Fibroblast of lung (primary cell): ENCODE measurements at regions not wholly inside any gene's neighbourhood (a gene's known extent, or its start where the extent isn't known, plus 50 kb on each side); places are given as distances from the start of the nearest gene placed in this dataset.
"Not testable (repeated sequence)": the region's sequence is repeated elsewhere in the genome, so short reads cannot be mapped to it uniquely, and the experiment has no call there.

Source experiments
- DNase-seq, 2 donors: peaks; one replicate each; pipeline versions ENCODE4 v3.0.0 to v3.0.0-alpha.2; 2010; ENCODE audit warnings: low read depth in 2 of 2
- H2AFZ ChIP-seq: 2 replicates; pipeline ENCODE4 v1.5.1; 2012; ENCODE audit warnings: low read length, control low read depth, inconsistent platforms
- H3K27ac ChIP-seq: 2 replicates; pipeline ENCODE4 v1.5.1; 2011; ENCODE audit warnings: low read length, control low read depth; ENCODE audit not compliant: insufficient read depth
- H3K27me3 ChIP-seq: 2 replicates; pipeline ENCODE4 v1.5.1; 2011; ENCODE audit warnings: mild to moderate bottlenecking, low read length; ENCODE audit not compliant: control insufficient read depth, insufficient read depth
- H3K36me3 ChIP-seq: 2 replicates; pipeline ENCODE4 v1.5.1; 2011; ENCODE audit warnings: low read length; ENCODE audit not compliant: control insufficient read depth, insufficient read depth
- H3K4me1 ChIP-seq: 2 replicates; pipeline ENCODE4 v1.5.1; 2011; ENCODE audit warnings: low read length; ENCODE audit not compliant: control insufficient read depth, insufficient read depth; ENCODE audit errors: extremely low read depth
- H3K4me2 ChIP-seq: 2 replicates; pipeline ENCODE4 v1.5.1; 2011; ENCODE audit warnings: low read length, control low read depth; ENCODE audit not compliant: insufficient read depth; ENCODE audit errors: extremely low read depth
- H3K4me3 ChIP-seq, 4 experiments: fragments of 200-600 bp in 1 of 4; sonication (generic) in 1 of 4; replicated peaks in 1 of 4; 2 replicates each; pipeline ENCODE4 v1.5.1; 2011 to 2016; ENCODE audit warnings: low read length in 4 of 4, low read depth in 3 of 4, mild to moderate bottlenecking in 3 of 4, control low read depth in 2 of 4, inconsistent platforms in 1 of 4, mixed read lengths in 1 of 4; ENCODE audit not compliant: insufficient read depth in 1 of 4; ENCODE audit errors: control extremely low read depth in 1 of 4
- H3K79me2 ChIP-seq: 2 replicates; pipeline ENCODE4 v1.5.1; 2012; ENCODE audit warnings: mild to moderate bottlenecking, low read length, inconsistent platforms; ENCODE audit not compliant: control insufficient read depth, insufficient read depth
- H3K9ac ChIP-seq: 2 replicates; pipeline ENCODE4 v1.5.1; 2011; ENCODE audit warnings: mild to moderate bottlenecking, low read length, control low read depth; ENCODE audit not compliant: insufficient read depth
- H3K9me3 ChIP-seq: 2 replicates; pipeline ENCODE4 v1.5.1; 2012; ENCODE audit warnings: low read depth, low read length; ENCODE audit not compliant: control insufficient read depth, insufficient read depth
- H4K20me1 ChIP-seq: 2 replicates; pipeline ENCODE4 v1.5.1; 2011; ENCODE audit warnings: low read length; ENCODE audit not compliant: control insufficient read depth, insufficient read depth; ENCODE audit errors: extremely low read depth

GRCh38 chr7:76723928-76724327 is 96.8 kb upstream of the POMZP3 start:
- H3K9me3 ChIP-seq: not testable (repeated sequence)

GRCh38 chr7:76716551-76716950 is 89.5 kb upstream of the POMZP3 start:
- not testable (repeated sequence) for H4K20me1 ChIP-seq, H3K9me3 ChIP-seq, H3K36me3 ChIP-seq, H3K4me2 ChIP-seq, DNase-seq, H3K27me3 ChIP-seq, H3K27ac ChIP-seq, H3K4me3 ChIP-seq, H3K79me2 ChIP-seq, H3K4me1 ChIP-seq, H2AFZ ChIP-seq, H3K9ac ChIP-seq

More at GRCh38 chr7:76723928-76724327, 96.8 kb upstream of the POMZP3 start:
- not testable (repeated sequence) for H3K79me2 ChIP-seq, DNase-seq, H3K36me3 ChIP-seq, H3K4me2 ChIP-seq, H3K9ac ChIP-seq, H3K4me3 ChIP-seq, H2AFZ ChIP-seq, H3K27ac ChIP-seq, H3K27me3 ChIP-seq, H3K4me1 ChIP-seq, H4K20me1 ChIP-seq

- H3K79me2 ChIP-seq, H3K27me3 ChIP-seq, H3K27ac ChIP-seq, H3K4me1 ChIP-seq, H4K20me1 ChIP-seq, H2AFZ ChIP-seq, H3K9me3 ChIP-seq, H3K4me2 ChIP-seq, H3K36me3 ChIP-seq, DNase-seq, H3K9ac ChIP-seq, H3K4me3 ChIP-seq: not testable (repeated sequence)
These were observed 85.8 kb upstream of the POMZP3 start for GRCh38 chr7:76712926-76713325.

- H3K27me3 ChIP-seq, H3K4me2 ChIP-seq, H2AFZ ChIP-seq, H3K4me3 ChIP-seq, H3K79me2 ChIP-seq, DNase-seq, H4K20me1 ChIP-seq, H3K36me3 ChIP-seq, H3K9me3 ChIP-seq, H3K27ac ChIP-seq, H3K4me1 ChIP-seq, H3K9ac ChIP-seq: not testable (repeated sequence)
These were observed 84.6 kb upstream of the POMZP3 start for GRCh38 chr7:76711648-76712047.

GRCh38 chr7:76709703-76710102 is 82.6 kb upstream of the POMZP3 start:
- not testable (repeated sequence) for H3K79me2 ChIP-seq, H3K27me3 ChIP-seq, H3K9me3 ChIP-seq, H3K4me3 ChIP-seq, H3K9ac ChIP-seq, DNase-seq, H3K27ac ChIP-seq, H3K36me3 ChIP-seq, H2AFZ ChIP-seq, H3K4me2 ChIP-seq, H4K20me1 ChIP-seq, H3K4me1 ChIP-seq

GRCh38 chr7:76708446-76708845 is 81.4 kb upstream of the POMZP3 start:
- not testable (repeated sequence) for H3K9me3 ChIP-seq

GRCh38 chr7:76703815-76704214 is 76.7 kb upstream of the POMZP3 start:
- not testable (repeated sequence) for H3K27me3 ChIP-seq, H3K9me3 ChIP-seq, H3K4me2 ChIP-seq, DNase-seq, H3K36me3 ChIP-seq, H3K79me2 ChIP-seq, H3K27ac ChIP-seq, H3K4me1 ChIP-seq, H3K4me3 ChIP-seq, H2AFZ ChIP-seq, H3K9ac ChIP-seq, H4K20me1 ChIP-seq

More at GRCh38 chr7:76708446-76708845, 81.4 kb upstream of the POMZP3 start:
- not testable (repeated sequence) for H3K27me3 ChIP-seq, H3K79me2 ChIP-seq, H3K9ac ChIP-seq, H3K4me3 ChIP-seq, H3K27ac ChIP-seq, H4K20me1 ChIP-seq, DNase-seq, H3K4me2 ChIP-seq, H3K36me3 ChIP-seq, H2AFZ ChIP-seq, H3K4me1 ChIP-seq
